MM.1S (cell line): ENCODE measurements at regions not wholly inside any gene's neighbourhood (a gene's known extent, or its start where the extent isn't known, plus 50 kb on each side); places are given as distances from the start of the nearest gene placed in this dataset.

ENCODE experiments used
- DNase-seq: peaks from one replicate; pipeline ENCODE4 v3.0.0-alpha.2; 2015
- H2AFZ ChIP-seq: fragments of 300-600 bp; sonication (generic); 2 replicates; pipeline ENCODE4 v1.6.0; 2016; ENCODE audit warnings: antibody characterized with exemption, low read length
- H3F3A ChIP-seq: fragments of 300-600 bp; sonication (generic); 2 replicates; pipeline ENCODE4 v1.6.1; 2016; ENCODE audit warnings: mild to moderate bottlenecking, antibody characterized with exemption, low read length, moderate library complexity, mixed read lengths; ENCODE audit not compliant: insufficient read depth
- H3K27ac ChIP-seq: fragments of 300-600 bp; sonication (generic); 2 replicates; pipeline ENCODE4 v1.5.1; 2016; ENCODE audit warnings: mild to moderate bottlenecking, low read length
- H3K27me3 ChIP-seq: fragments of 300-600 bp; sonication (generic); replicated peaks from 2 replicates; pipeline ENCODE4 v1.6.0; 2016; ENCODE audit warnings: low read length; ENCODE audit not compliant: insufficient read depth
- H3K36me3 ChIP-seq: fragments of 300-600 bp; sonication (generic); replicated peaks from 2 replicates; pipeline ENCODE4 v1.6.1; 2016; ENCODE audit warnings: mild to moderate bottlenecking, low read length, mixed read lengths; ENCODE audit not compliant: insufficient read depth
- H3K4me1 ChIP-seq: fragments of 300-600 bp; sonication (generic); 2 replicates; pipeline ENCODE4 v1.6.1; 2016; ENCODE audit warnings: low read length, mixed read lengths
- H3K4me2 ChIP-seq: fragments of 300-600 bp; sonication (generic); 2 replicates; pipeline ENCODE4 v1.6.0; 2016; ENCODE audit warnings: low read depth, low read length
- H3K4me3 ChIP-seq: fragments of 300-600 bp; sonication (generic); 2 replicates; pipeline ENCODE4 v1.5.1; 2016; ENCODE audit warnings: low read length, mixed read lengths
- H3K79me2 ChIP-seq: fragments of 300-600 bp; sonication (generic); 2 replicates; pipeline ENCODE4 v1.6.1; 2016; ENCODE audit warnings: mixed run types, low read length, mixed read lengths
- H3K9ac ChIP-seq: fragments of 300-600 bp; sonication (generic); 2 replicates; pipeline ENCODE4 v1.6.1; 2016; ENCODE audit warnings: low read length, mixed read lengths
- H3K9me2 ChIP-seq: fragments of 300-600 bp; sonication (generic); replicated peaks from 2 replicates; pipeline ENCODE4 v1.6.1; 2016; ENCODE audit warnings: mild to moderate bottlenecking, low read length, mixed read lengths; ENCODE audit not compliant: insufficient read depth
- H3K9me3 ChIP-seq: fragments of 300-600 bp; sonication (generic); replicated peaks from 2 replicates; pipeline ENCODE4 v1.6.1; 2016; ENCODE audit warnings: mild to moderate bottlenecking, low read length, mixed read lengths; ENCODE audit not compliant: insufficient read depth
- H4K20me1 ChIP-seq: fragments of 300-600 bp; sonication (generic); 2 replicates; pipeline ENCODE4 v1.6.1; 2016; ENCODE audit warnings: mild to moderate bottlenecking, low read length, moderate library complexity, mixed read lengths; ENCODE audit not compliant: insufficient read depth
- EZH2 ChIP-seq: fragments of 300-600 bp; sonication (generic); optimal IDR thresholded peaks from 2 replicates; pipeline ENCODE3; 2017; ENCODE audit warnings: low read depth, mild to moderate bottlenecking, antibody characterized with exemption, low read length, mixed read lengths
- EZH2phosphoT487 ChIP-seq: fragments of 300-600 bp; sonication (generic); IDR thresholded peaks from 2 replicates; pipeline ENCODE4 v1.6.1; 2018; ENCODE audit warnings: antibody characterized with exemption, low read length
- TF ChIP-seq, protein P1 (sequence below): fragments of 300-600 bp; sonication (generic); IDR thresholded peaks from 2 replicates; pipeline ENCODE4 v1.5.1; 2016; ENCODE audit warnings: antibody characterized with exemption, low read length, mixed read lengths

DNA sequence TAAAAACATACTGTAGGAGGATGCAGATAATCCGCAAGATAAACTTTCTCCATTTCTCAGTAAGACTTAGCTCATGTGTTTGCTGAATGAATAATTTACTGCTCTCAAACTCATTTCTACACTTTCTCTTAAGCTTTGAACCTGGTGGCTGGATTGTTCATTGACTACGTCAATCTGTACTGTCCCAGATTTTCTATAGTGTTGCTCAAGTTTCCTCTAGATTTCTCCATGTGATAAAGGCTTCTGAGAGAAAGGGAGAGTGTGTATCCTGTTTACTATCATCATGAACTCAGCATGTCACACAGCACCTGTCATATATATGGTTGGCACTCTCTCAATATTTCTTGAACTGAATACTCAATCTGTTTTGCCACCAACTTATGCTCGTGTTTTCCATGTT lies 518.0 kb upstream of the TBX3 start:
- H3K4me1 ChIP-seq, result no peaks in the 10 kb centered on the region
- H3K27ac ChIP-seq, result no peak overlapping the region
- no peak overlapping the region for H3K9ac ChIP-seq
- H3K4me3 ChIP-seq, result no peak overlapping the region
- no peak for DNase-seq
- TF ChIP-seq, protein P1, sequence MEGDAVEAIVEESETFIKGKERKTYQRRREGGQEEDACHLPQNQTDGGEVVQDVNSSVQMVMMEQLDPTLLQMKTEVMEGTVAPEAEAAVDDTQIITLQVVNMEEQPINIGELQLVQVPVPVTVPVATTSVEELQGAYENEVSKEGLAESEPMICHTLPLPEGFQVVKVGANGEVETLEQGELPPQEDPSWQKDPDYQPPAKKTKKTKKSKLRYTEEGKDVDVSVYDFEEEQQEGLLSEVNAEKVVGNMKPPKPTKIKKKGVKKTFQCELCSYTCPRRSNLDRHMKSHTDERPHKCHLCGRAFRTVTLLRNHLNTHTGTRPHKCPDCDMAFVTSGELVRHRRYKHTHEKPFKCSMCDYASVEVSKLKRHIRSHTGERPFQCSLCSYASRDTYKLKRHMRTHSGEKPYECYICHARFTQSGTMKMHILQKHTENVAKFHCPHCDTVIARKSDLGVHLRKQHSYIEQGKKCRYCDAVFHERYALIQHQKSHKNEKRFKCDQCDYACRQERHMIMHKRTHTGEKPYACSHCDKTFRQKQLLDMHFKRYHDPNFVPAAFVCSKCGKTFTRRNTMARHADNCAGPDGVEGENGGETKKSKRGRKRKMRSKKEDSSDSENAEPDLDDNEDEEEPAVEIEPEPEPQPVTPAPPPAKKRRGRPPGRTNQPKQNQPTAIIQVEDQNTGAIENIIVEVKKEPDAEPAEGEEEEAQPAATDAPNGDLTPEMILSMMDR, result no peak
- no peak for TF ChIP-seq EZH2phosphoT487
- TF ChIP-seq EZH2, result no peak
- no peaks in the 10 kb centered on the region for H3K79me2 ChIP-seq
- no peaks in the 10 kb centered on the region for H3K9me3 ChIP-seq
- H3K9me2 ChIP-seq, result no peaks in the 10 kb centered on the region
- H3F3A ChIP-seq, result no peaks in the 10 kb centered on the region
- no peak overlapping the region for H3K4me2 ChIP-seq
- no peak overlapping the region for H2AFZ ChIP-seq
- 0 out of 2 replicates have a peak, but pooled peaks cover 4% of the 10 kb centered on the region for H3K27me3 ChIP-seq
- no peaks in the 10 kb centered on the region for H3K36me3 ChIP-seq
- no peaks in the 10 kb centered on the region for H4K20me1 ChIP-seq

DNA sequence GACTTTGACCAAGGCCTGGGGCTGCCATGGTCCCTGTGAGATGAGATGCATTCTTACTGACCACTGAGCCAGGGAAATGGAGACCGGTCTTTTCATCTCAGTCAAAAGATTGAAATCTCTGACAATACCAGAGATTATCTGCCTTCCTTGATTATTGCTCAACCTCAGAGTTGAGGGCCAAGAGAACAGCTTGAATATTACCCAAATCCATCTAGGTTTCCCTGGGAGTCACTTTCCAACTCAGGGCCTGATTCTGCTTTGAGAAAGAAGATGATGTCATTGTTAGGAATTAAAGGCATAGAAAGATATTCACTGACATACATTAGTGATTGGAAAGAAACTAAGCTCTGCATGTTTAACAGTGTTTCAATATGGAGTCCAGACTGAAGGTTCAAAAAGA lies 515.9 kb upstream of the TBX3 start:
- Histone ChIP-seq H3K36me3 (no peaks in the 10 kb centered on the region), H3K27ac (no peak overlapping the region), H2AFZ (no peak overlapping the region), H3F3A (no peaks in the 10 kb centered on the region), H3K4me2 (no peak overlapping the region), H3K9ac (no peak overlapping the region), H3K79me2 (no peaks in the 10 kb centered on the region), H4K20me1 (no peaks in the 10 kb centered on the region), H3K9me3 (no peaks in the 10 kb centered on the region), H3K27me3 (0 out of 2 replicates have a peak, but pooled peaks cover 4% of the 10 kb centered on the region), H3K4me3 (no peak overlapping the region), H3K9me2 (no peaks in the 10 kb centered on the region), H3K4me1 (no peaks in the 10 kb centered on the region)
- DNase-seq, result no peak
- TF ChIP-seq EZH2 (no peak), EZH2phosphoT487 (no peak)
- TF ChIP-seq, protein P1, result no peak

DNA sequence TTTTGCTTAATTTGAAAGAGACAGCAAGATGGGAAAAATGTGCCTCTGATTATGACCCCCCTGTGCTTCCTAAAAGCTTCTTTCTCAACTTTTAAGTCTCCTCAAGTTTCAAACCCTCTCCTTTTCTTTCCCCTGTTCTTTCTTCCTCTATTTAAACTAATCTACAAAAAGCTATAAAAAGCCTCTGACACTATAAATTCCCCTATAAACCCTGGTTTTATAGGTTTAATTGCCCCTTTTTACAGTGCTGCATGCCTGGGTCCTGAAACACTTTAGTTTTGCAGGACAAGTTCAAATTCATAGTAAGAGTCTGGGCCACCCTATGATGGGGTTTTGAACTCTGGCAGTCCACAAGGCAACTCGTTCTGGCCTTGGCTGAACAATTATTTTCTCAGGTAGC lies 510.9 kb upstream of the TBX3 start:
- Histone ChIP-seq H3F3A (no peaks in the 10 kb centered on the region), H2AFZ (no peak overlapping the region), H4K20me1 (no peaks in the 10 kb centered on the region), H3K9me3 (no peaks in the 10 kb centered on the region), H3K27ac (no peak overlapping the region), H3K4me2 (no peak overlapping the region), H3K9me2 (no peaks in the 10 kb centered on the region), H3K79me2 (no peaks in the 10 kb centered on the region), H3K4me3 (no peak overlapping the region), H3K36me3 (no peaks in the 10 kb centered on the region), H3K27me3 (no peaks in the 10 kb centered on the region), H3K4me1 (no peaks in the 10 kb centered on the region), H3K9ac (no peak overlapping the region)
- no peak for DNase-seq
- no peak for TF ChIP-seq EZH2phosphoT487
- no peak for TF ChIP-seq EZH2
- TF ChIP-seq, protein P1, result no peak
